ENCODE measurements at regions not wholly inside any gene's neighbourhood (a gene's known extent, or its start where the extent isn't known, plus 50 kb on each side); places are given as distances from the start of the nearest gene placed in this dataset.

DNA sequence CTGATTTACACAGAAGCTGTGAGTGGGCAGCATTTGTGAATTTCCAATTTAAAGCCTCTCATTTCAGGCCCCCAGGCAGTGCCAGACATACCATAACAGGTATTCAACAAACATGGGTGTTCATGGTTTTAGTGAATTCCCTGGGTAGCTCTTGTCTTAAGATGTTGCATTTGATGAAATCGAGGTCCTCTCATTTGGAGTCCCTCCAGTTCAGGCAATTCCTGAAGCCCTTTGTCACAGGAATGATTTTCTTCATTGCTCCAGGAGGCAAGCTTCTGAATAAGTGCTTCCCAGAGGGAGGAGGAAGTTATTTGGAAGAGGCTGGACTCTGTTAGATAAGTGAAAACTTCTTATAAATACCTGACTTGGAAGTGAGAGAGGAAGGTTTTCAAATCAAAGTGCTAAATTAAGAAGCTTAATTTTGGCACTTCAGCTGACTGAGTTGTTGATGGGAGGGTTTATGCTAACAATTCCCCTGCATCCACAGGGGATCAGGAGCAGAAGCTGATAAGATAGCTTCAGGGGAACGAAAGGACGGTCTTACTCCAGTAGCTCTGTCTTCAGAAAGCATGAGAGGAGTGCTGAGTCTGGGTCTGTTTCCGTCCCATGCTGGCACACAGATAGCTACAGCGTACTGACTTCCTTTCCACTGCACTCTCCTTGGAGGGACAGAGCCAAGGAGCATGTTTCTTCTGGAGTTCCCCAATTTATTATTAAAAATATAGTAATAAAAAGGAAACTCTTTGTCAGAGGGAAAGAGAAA is 543.1 kb downstream of the GBA3 start:
- no peaks in the 10 kb centered on the region for H3K27me3 ChIP-seq
- H3K4me3 ChIP-seq = no peak overlapping the region
- no peak for DNase-seq (ENCODE audit: extremely low spot score)
- peaks cover 0 to 5% (median 3%) of the 10 kb centered on the region in 4 donors for H3K4me1 ChIP-seq
- no peaks in the 10 kb centered on the region for H3K9me3 ChIP-seq
- H3K36me3 ChIP-seq = no peaks in the 10 kb centered on the region
- intact Hi-C loops (cut with DNase I) = no loop called here
- TF ChIP-seq POLR2A (IDR thresholded peaks at IDR 0.05; ENCODE audit: low read depth) (no peak), POLR2AphosphoS5 (IDR thresholded peaks at IDR 0.05) (no peak), EP300 (IDR thresholded peaks at IDR 0.05) (no peak)
- TF ChIP-seq, protein P1, sequence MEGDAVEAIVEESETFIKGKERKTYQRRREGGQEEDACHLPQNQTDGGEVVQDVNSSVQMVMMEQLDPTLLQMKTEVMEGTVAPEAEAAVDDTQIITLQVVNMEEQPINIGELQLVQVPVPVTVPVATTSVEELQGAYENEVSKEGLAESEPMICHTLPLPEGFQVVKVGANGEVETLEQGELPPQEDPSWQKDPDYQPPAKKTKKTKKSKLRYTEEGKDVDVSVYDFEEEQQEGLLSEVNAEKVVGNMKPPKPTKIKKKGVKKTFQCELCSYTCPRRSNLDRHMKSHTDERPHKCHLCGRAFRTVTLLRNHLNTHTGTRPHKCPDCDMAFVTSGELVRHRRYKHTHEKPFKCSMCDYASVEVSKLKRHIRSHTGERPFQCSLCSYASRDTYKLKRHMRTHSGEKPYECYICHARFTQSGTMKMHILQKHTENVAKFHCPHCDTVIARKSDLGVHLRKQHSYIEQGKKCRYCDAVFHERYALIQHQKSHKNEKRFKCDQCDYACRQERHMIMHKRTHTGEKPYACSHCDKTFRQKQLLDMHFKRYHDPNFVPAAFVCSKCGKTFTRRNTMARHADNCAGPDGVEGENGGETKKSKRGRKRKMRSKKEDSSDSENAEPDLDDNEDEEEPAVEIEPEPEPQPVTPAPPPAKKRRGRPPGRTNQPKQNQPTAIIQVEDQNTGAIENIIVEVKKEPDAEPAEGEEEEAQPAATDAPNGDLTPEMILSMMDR (IDR thresholded peaks at IDR 0.05) = no peak
- 25% methylated on average over 5 of the region's 5 CpGs for WGBS
- no peak overlapping the region for H3K27ac ChIP-seq (replicated peaks in 1 of 4)

DNA sequence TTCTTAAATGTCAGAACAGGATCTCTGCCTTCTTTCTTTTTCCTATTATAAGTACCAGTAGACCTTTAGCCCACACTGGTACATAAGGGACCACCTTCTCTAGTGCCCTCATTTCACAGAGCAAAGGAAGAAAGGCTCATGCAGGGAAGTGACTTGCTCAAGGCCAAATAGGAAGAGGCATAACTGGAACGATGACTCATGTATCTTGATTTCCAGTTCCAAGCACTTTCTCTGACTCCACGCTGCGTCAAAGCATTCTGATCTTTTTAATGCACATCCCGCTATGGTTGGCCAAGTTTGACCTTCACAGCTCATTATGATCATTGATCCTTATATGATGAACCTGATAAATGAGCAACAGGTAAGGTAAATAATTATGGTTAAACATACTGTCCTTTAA is 542.0 kb downstream of the GBA3 start:
- no peaks in the 10 kb centered on the region for H3K27me3 ChIP-seq
- H3K4me3 ChIP-seq = no peak overlapping the region
- H3K27ac ChIP-seq (replicated peaks in 1 of 4) = no peak overlapping the region
- H3K4me1 ChIP-seq = peaks cover 0 to 5% (median 3%) of the 10 kb centered on the region in 4 donors
- 92% methylated on average over 4 of the region's 4 CpGs for WGBS
- H3K36me3 ChIP-seq = no peaks in the 10 kb centered on the region
- intact Hi-C loops (cut with DNase I) = no loop called here
- no peak for DNase-seq (ENCODE audit: extremely low spot score)
- TF ChIP-seq POLR2A (IDR thresholded peaks at IDR 0.05; ENCODE audit: low read depth) (no peak), POLR2AphosphoS5 (IDR thresholded peaks at IDR 0.05) (no peak), EP300 (IDR thresholded peaks at IDR 0.05) (no peak)
- TF ChIP-seq, protein P1 (IDR thresholded peaks at IDR 0.05) = no peak
- H3K9me3 ChIP-seq = no peaks in the 10 kb centered on the region

DNA sequence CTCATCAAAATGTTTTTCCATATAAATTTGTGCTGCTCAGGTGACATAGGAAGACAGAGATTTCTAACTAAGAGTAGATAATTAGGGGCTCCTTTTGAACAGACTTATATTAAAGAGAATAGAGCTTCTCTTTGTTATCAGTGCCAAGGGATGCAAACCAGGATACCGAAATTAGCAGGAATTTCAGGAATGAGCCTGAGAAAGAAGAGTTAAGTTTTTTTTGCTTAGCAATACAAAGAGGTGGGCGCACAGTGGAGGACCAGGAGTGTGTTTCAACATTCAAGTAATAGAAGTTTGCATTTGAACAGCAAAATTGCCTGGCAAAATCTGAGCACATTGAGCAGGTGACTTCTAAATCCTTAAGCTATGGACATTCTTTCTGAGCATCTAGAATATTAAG is 541.3 kb downstream of the GBA3 start:
- TF ChIP-seq POLR2A (IDR thresholded peaks at IDR 0.05; ENCODE audit: low read depth) (no peak), EP300 (IDR thresholded peaks at IDR 0.05) (no peak), POLR2AphosphoS5 (IDR thresholded peaks at IDR 0.05) (no peak)
- TF ChIP-seq, protein P1 (IDR thresholded peaks at IDR 0.05) = no peak
- no peaks in the 10 kb centered on the region for H3K9me3 ChIP-seq
- DNase-seq (ENCODE audit: extremely low spot score) = no peak
- H3K36me3 ChIP-seq = no peaks in the 10 kb centered on the region
- WGBS = 52% methylated on average over 2 of the region's 2 CpGs
- no peaks in the 10 kb centered on the region for H3K27me3 ChIP-seq
- H3K27ac ChIP-seq (replicated peaks in 1 of 4) = no peak overlapping the region
- intact Hi-C loops (cut with DNase I) = no loop called here
- no peak overlapping the region for H3K4me3 ChIP-seq
- peaks cover 0 to 5% (median 3%) of the 10 kb centered on the region in 4 donors for H3K4me1 ChIP-seq

DNA sequence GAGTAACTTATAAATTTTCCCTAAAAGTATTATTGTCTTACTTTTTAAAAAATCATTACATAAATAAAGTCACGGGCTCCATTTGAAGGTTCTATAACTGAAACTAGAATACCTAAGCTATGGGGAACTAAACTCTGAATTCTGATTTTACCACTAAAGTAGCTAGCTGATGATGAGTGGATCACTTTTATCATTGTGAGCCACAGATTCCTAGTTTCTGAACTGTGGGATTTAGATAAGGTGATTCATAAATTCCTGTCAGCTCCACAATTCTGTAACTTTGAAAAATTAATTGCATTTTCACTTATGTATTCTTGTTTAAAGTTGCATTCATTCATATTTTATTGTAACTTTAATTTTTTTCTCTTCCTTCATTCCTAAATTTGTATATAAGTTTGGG is 540.9 kb downstream of the GBA3 start:
- Histone ChIP-seq H3K4me1 (peaks cover 0 to 5% (median 3%) of the 10 kb centered on the region in 4 donors), H3K27ac (replicated peaks in 1 of 4) (no peak overlapping the region), H3K36me3 (no peaks in the 10 kb centered on the region), H3K4me3 (no peak overlapping the region), H3K27me3 (no peaks in the 10 kb centered on the region), H3K9me3 (no peaks in the 10 kb centered on the region)
- intact Hi-C loops (cut with DNase I) = no loop called here
- WGBS = 95% methylated on average over 1 of the region's 1 CpG
- DNase-seq (ENCODE audit: extremely low spot score) = no peak
- TF ChIP-seq, protein P1 (IDR thresholded peaks at IDR 0.05) = no peak
- TF ChIP-seq EP300 (IDR thresholded peaks at IDR 0.05) = no peak

DNA sequence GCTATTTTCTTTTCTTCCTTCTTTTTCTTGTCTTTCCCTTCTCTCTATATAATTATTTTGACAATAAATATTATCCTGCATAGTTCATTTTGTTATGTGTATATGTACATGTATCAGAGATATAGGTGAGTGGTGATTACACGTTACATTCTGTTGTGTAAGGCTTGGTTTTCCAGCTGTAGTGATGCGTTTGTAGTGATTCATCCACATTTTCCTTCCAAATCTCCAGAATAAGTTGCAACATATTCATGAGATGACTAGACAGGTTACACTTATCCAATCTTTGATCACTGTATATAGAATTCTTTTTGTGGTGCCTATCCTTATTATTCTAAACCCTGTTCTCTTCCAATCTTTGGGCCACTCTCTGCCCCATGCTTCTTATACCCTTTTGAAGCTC is 540.2 kb downstream of the GBA3 start:
- Histone ChIP-seq H3K36me3 (no peaks in the 10 kb centered on the region), H3K4me1 (peaks cover 0 to 5% (median 3%) of the 10 kb centered on the region in 4 donors), H3K4me3 (no peak overlapping the region), H3K27me3 (no peaks in the 10 kb centered on the region), H3K27ac (replicated peaks in 1 of 4) (no peak overlapping the region), H3K9me3 (no peaks in the 10 kb centered on the region)
- intact Hi-C loops (cut with DNase I) = no loop called here
- DNase-seq (ENCODE audit: extremely low spot score) = no peak
- TF ChIP-seq POLR2AphosphoS5 (IDR thresholded peaks at IDR 0.05) = no peak
- no peak for TF ChIP-seq EP300 (IDR thresholded peaks at IDR 0.05)
- TF ChIP-seq, protein P1 (IDR thresholded peaks at IDR 0.05) = no peak
- TF ChIP-seq POLR2A (IDR thresholded peaks at IDR 0.05; ENCODE audit: low read depth) = no peak
- 75% methylated on average over 2 of the region's 2 CpGs for WGBS

Measured in esophagus muscularis mucosa (tissue), 4 donors.